ENCODE measurements at regions not wholly inside any gene's neighbourhood (a gene's known extent, or its start where the extent isn't known, plus 50 kb on each side); places are given as distances from the start of the nearest gene placed in this dataset.

DNA sequence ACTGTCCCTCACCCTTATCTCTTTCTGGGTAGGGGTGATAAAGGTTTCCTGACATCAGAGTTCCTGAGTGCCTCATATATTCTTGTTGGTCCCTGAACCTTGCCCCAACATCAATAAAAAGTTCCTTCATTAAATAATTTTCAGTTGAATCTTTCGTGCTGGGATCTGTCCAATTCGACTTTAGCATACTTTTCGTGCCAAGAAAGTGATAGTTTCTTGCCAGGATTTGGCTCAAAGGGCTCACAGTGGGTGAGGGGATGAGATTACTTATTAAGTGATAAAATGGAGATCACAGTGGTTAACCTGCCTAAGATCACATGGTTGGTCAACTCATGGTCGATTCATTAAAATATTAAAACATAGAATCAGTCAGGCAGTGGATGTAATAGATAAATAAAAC is 93.8 kb upstream of the SLC8A1 start:
- H3K27me3 Mint-ChIP-seq (ENCODE audit: insufficient read depth, low read depth) = peaks cover 2% of the 10 kb centered on the region
- H3K4me3 ChIP-seq = no peak overlapping the region
- no peak overlapping the region for H3K4me3 Mint-ChIP-seq
- H3K27ac Mint-ChIP-seq = no peak overlapping the region
- H3K4me1 ChIP-seq = peaks cover 11% of the 10 kb centered on the region
- no peaks in the 10 kb centered on the region for H3K36me3 ChIP-seq
- no peaks in the 10 kb centered on the region for H3K79me2 ChIP-seq (ENCODE audit: low read depth)
- no peak overlapping the region for H3K9ac ChIP-seq
- no peaks in the 10 kb centered on the region for H3F3A ChIP-seq (ENCODE audit: low read depth)
- H3K9me3 Mint-ChIP-seq = no peaks in the 10 kb centered on the region
- H3K27ac ChIP-seq = no peak overlapping the region
- TF ChIP-seq EZH2 (IDR thresholded peaks at IDR 0.05) = no peak
- TF ChIP-seq EZH2phosphoT487 (IDR thresholded peaks at IDR 0.05) = no peak
- TF ChIP-seq, protein P1, sequence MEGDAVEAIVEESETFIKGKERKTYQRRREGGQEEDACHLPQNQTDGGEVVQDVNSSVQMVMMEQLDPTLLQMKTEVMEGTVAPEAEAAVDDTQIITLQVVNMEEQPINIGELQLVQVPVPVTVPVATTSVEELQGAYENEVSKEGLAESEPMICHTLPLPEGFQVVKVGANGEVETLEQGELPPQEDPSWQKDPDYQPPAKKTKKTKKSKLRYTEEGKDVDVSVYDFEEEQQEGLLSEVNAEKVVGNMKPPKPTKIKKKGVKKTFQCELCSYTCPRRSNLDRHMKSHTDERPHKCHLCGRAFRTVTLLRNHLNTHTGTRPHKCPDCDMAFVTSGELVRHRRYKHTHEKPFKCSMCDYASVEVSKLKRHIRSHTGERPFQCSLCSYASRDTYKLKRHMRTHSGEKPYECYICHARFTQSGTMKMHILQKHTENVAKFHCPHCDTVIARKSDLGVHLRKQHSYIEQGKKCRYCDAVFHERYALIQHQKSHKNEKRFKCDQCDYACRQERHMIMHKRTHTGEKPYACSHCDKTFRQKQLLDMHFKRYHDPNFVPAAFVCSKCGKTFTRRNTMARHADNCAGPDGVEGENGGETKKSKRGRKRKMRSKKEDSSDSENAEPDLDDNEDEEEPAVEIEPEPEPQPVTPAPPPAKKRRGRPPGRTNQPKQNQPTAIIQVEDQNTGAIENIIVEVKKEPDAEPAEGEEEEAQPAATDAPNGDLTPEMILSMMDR (IDR thresholded peaks at IDR 0.05) = no peak
- no peaks in the 10 kb centered on the region for H4K20me1 ChIP-seq (ENCODE audit: low read depth)
- no peaks in the 10 kb centered on the region for H3K9me3 ChIP-seq (ENCODE audit: low read depth)
- no peak for DNase-seq (ENCODE audit: low spot score)
- no peaks in the 10 kb centered on the region for H3K36me3 Mint-ChIP-seq
- no peaks in the 10 kb centered on the region for H3K27me3 ChIP-seq
- H2AFZ ChIP-seq (replicated peaks) = no peak overlapping the region
- H3K4me2 ChIP-seq = no peak overlapping the region
- peaks cover 5% of the 10 kb centered on the region for H3K4me1 Mint-ChIP-seq

DNA sequence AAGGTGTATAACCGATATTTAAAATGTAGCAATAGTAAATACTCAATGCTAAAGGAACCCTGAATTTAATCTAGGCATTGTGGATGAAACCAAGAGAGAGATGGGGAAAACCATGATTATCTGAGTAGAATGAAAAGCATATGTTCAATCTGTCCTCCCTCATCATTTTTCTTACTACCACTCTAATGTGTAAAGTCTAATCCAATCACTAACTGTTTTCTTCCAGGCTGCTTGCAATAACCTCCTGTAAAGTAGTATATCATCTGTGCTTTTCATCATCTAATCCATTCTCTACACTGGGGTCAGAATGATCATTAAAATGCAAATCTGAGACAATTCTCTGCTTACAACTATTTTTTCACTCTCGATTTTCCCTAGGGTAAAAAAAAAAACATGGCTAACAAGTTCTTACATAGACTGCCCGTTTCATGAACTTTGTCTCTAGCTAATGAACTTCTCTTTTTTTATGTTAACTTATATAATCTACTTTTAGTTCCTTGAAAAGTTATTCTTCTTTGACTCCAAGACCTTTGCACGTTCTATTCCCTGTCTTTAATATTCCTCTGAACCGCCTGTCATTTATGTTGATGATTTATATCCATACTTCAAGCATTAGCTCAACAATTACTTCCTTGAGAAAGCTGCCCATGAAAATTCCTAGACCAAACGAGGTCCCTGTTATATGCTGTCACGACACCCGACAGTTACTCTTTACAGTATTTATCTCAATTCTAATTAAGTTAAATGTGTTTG is 94.7 kb upstream of the SLC8A1 start:
- Mint-ChIP-seq H3K36me3 (no peaks in the 10 kb centered on the region), H3K27me3 (ENCODE audit: insufficient read depth, low read depth) (peaks cover 2% of the 10 kb centered on the region), H3K4me3 (no peak overlapping the region), H3K9me3 (no peaks in the 10 kb centered on the region), H3K4me1 (peaks cover 8% of the 10 kb centered on the region), H3K27ac (no peak overlapping the region)
- Histone ChIP-seq H3K36me3 (no peaks in the 10 kb centered on the region), H2AFZ (replicated peaks) (no peak overlapping the region), H3K9me3 (ENCODE audit: low read depth) (no peaks in the 10 kb centered on the region), H3K27me3 (no peaks in the 10 kb centered on the region), H4K20me1 (ENCODE audit: low read depth) (no peaks in the 10 kb centered on the region), H3K4me3 (no peak overlapping the region), H3K27ac (no peak overlapping the region), H3K9ac (no peak overlapping the region), H3K4me1 (peaks cover 11% of the 10 kb centered on the region), H3K79me2 (ENCODE audit: low read depth) (no peaks in the 10 kb centered on the region), H3F3A (ENCODE audit: low read depth) (no peaks in the 10 kb centered on the region), H3K4me2 (no peak overlapping the region)
- no peak for TF ChIP-seq EZH2phosphoT487 (IDR thresholded peaks at IDR 0.05)
- TF ChIP-seq, protein P1 (IDR thresholded peaks at IDR 0.05) = no peak
- no peak for TF ChIP-seq EZH2 (IDR thresholded peaks at IDR 0.05)
- DNase-seq (ENCODE audit: low spot score) = no peak

DNA sequence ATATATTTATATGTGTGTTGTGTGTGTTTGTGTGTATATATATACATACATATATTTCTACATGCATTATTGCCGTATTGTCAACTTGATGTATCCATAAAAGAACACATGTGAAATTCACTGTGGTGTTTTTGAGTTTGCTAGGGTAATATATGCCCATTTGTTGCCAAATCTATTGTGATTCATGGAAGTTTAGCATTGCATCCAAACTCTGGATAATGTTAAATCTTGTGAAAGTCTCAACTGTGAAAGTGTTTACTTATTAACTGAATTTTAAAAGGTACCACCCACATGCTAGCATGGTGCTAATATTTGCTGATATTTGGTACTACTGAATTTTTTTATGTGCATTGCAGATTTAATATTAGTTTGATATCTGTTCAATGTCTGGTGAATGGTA is 96.6 kb upstream of the SLC8A1 start:
- Histone ChIP-seq H3F3A (ENCODE audit: low read depth) (no peaks in the 10 kb centered on the region), H3K4me1 (peaks cover 11% of the 10 kb centered on the region), H3K79me2 (ENCODE audit: low read depth) (no peaks in the 10 kb centered on the region), H3K4me2 (no peak overlapping the region), H3K9ac (no peak overlapping the region), H2AFZ (replicated peaks) (no peak overlapping the region), H3K36me3 (no peaks in the 10 kb centered on the region), H4K20me1 (ENCODE audit: low read depth) (no peaks in the 10 kb centered on the region), H3K27me3 (no peaks in the 10 kb centered on the region), H3K27ac (no peak overlapping the region), H3K4me3 (no peak overlapping the region), H3K9me3 (ENCODE audit: low read depth) (no peaks in the 10 kb centered on the region)
- peaks cover 16% of the 10 kb centered on the region for H3K4me1 Mint-ChIP-seq
- no peaks in the 10 kb centered on the region for H3K9me3 Mint-ChIP-seq
- H3K27me3 Mint-ChIP-seq (ENCODE audit: insufficient read depth, low read depth) = no peaks in the 10 kb centered on the region
- H3K36me3 Mint-ChIP-seq = no peaks in the 10 kb centered on the region
- no peak for DNase-seq (ENCODE audit: low spot score)
- no peak overlapping the region for H3K27ac Mint-ChIP-seq
- no peak overlapping the region for H3K4me3 Mint-ChIP-seq
- TF ChIP-seq, protein P1 (IDR thresholded peaks at IDR 0.05) = no peak
- TF ChIP-seq EZH2phosphoT487 (IDR thresholded peaks at IDR 0.05) = no peak
- no peak for TF ChIP-seq EZH2 (IDR thresholded peaks at IDR 0.05)

Data from neural progenitor cell (in vitro differentiated cells).